ENCODE measurements at regions not wholly inside any gene's neighbourhood (a gene's known extent, or its start where the extent isn't known, plus 50 kb on each side); places are given as distances from the start of the nearest gene placed in this dataset.
"Not testable (repeated sequence)": the region's sequence is repeated elsewhere in the genome, so short reads cannot be mapped to it uniquely, and the experiment has no call there.

DNA sequence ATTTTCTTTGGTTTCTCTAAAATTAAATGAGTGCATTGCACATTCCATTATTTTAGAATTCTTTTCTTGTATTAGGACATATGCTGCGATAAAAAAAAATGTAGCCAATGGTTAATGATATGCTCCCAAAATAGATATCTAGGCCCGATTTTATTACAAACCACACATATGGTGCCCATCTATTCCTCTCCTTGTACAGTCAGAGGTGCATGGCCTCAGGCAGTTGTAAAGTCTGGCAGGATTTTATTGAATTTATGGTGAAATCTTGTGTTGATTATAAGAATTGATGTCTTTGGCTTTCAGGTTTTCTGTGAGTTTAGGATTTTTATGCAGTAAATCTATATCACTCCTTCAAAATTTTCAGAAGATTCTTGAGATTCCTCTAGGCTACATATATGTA, 192.2 kb downstream of the RFPL4B start:
- H3K27ac Mint-ChIP-seq = no peak overlapping the region
- no peaks in the 10 kb centered on the region for H3K27me3 Mint-ChIP-seq (ENCODE audit: low read depth)
- CTCF ChIA-PET = no interaction called here
- H3K4me1 Mint-ChIP-seq (ENCODE audit: low read depth) = no peaks in the 10 kb centered on the region
- H3K4me3 Mint-ChIP-seq = no peak overlapping the region
- peaks cover 2% of the 10 kb centered on the region for H3K36me3 Mint-ChIP-seq (ENCODE audit: low read depth)
- no peak for DNase-seq
- H3K9me3 Mint-ChIP-seq = peaks cover 10% of the 10 kb centered on the region
- intact Hi-C loops (cut with micrococcal nuclease) = no loop called here

DNA sequence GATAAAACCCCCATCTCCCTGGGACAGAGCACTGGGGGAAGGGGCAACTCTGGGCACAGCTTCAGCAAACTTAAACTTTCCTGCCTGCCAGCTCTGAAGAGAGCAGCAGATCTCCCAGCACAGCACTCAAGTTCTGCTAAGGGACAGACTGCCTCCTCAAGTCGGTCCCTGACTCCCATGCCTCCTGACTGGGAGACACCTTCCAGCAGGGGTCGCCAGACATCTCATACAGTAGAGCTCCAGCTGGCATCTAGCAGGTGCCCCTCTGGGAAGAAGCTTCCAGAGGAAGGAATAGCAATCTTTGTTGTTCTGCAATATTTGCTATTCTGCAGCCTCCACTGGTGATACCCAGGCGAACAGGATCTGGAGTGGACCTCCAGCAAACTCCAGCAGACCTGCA, 194.7 kb downstream of the RFPL4B start:
- CTCF ChIA-PET; H3K4me1 Mint-ChIP-seq (ENCODE audit: low read depth); intact Hi-C loops (cut with micrococcal nuclease): not testable (repeated sequence)

DNA sequence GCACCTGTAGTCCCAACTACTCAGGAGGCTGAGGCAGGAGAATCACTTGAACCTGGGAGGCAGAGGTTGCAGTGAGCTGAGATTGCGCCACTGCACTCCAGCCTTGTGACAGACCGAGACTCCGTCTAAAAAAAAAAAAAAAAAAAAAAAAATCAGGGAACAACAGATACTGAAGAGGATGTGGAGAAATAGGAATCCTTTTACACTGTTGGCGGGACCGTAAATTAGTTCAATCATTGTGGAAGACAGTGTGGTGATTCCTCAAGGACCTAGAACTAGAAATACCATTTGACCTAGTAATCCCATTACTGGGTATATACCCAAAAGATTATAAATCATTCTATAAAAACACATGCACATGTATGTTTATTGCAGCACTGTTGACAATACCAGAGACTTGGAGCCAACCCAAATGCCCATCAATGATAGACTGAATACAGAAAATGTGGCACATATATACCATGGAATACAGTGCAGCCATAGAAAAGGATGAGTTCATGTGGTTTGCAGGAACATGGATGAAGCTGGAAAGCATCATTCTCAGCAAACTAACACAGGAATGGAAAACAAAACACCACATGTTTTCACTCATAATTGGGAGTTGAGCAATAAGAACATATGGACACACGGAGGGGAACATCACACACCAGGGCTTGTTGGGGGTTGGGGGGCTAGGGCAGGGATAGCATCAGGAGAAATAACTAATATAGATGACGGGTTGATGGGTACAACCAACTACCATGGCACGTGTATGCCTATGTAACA, 200.4 kb downstream of the RFPL4B start:
- H3K27ac Mint-ChIP-seq; H3K4me1 Mint-ChIP-seq (ENCODE audit: low read depth); H3K4me3 Mint-ChIP-seq; DNase-seq; H3K36me3 Mint-ChIP-seq (ENCODE audit: low read depth); CTCF ChIA-PET; H3K27me3 Mint-ChIP-seq (ENCODE audit: low read depth); intact Hi-C loops (cut with micrococcal nuclease): not testable (repeated sequence)
- peaks cover 11% of the 10 kb centered on the region for H3K9me3 Mint-ChIP-seq

More for the DNA sequence above, 194.7 kb downstream of the RFPL4B start:
- not testable (repeated sequence) for H3K27ac Mint-ChIP-seq; H3K27me3 Mint-ChIP-seq (ENCODE audit: low read depth); H3K4me3 Mint-ChIP-seq; H3K36me3 Mint-ChIP-seq (ENCODE audit: low read depth); H3K9me3 Mint-ChIP-seq
- peak; percentile 11 for DNase-seq

DNA sequence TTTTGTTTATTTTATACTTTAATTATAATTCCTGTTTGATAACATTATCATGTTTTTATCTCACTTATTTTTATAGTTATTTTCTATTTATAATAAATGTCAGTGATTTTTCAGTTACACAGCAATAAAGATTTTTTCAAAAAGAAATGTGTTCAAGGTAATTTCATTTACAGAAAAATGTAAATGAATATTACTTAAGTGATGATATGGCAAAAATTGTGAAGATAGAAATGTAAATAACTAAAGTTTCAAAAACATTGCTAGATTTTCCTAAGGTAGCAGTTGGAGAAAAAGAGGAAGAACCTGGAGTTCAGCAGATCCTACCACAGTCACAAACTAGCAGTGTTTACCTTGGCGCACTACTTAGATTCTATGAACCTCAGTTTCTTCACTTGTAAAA, 202.6 kb downstream of the RFPL4B start:
- intact Hi-C loops (cut with micrococcal nuclease) = no loop called here
- Mint-ChIP-seq H3K27me3 (ENCODE audit: low read depth) (no peaks in the 10 kb centered on the region), H3K9me3 (peaks cover 10% of the 10 kb centered on the region), H3K27ac (no peak overlapping the region), H3K4me1 (ENCODE audit: low read depth) (no peaks in the 10 kb centered on the region), H3K4me3 (no peak overlapping the region), H3K36me3 (ENCODE audit: low read depth) (no peaks in the 10 kb centered on the region)
- CTCF ChIA-PET = no interaction called here
- no peak for DNase-seq

DNA sequence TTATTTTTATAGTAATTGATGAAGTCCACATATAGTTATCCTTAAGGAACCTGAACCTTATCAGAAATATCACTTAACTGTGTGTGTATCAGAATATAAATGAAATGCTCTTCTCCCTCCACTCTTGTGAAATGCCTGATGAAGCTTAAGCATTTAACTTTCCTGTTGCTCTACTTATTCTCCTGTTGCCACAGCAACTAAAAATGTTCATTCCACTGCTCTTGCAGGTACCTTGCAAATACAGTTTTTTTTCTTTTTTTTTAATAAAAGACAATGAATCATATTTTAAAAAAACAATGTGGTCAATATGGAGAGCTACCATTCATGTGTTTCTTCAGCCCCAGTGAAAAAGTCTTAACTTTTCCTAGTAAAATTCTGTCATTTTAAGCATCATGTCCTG, 210.3 kb downstream of the RFPL4B start:
- no peaks in the 10 kb centered on the region for H3K36me3 Mint-ChIP-seq (ENCODE audit: low read depth)
- H3K4me3 Mint-ChIP-seq = no peak overlapping the region
- H3K4me1 Mint-ChIP-seq (ENCODE audit: low read depth) = no peaks in the 10 kb centered on the region
- intact Hi-C loops (cut with micrococcal nuclease) = no loop called here
- no peaks in the 10 kb centered on the region for H3K27me3 Mint-ChIP-seq (ENCODE audit: low read depth)
- CTCF ChIA-PET = no interaction called here
- H3K9me3 Mint-ChIP-seq = no peaks in the 10 kb centered on the region
- H3K27ac Mint-ChIP-seq = no peak overlapping the region
- DNase-seq = no peak

DNA sequence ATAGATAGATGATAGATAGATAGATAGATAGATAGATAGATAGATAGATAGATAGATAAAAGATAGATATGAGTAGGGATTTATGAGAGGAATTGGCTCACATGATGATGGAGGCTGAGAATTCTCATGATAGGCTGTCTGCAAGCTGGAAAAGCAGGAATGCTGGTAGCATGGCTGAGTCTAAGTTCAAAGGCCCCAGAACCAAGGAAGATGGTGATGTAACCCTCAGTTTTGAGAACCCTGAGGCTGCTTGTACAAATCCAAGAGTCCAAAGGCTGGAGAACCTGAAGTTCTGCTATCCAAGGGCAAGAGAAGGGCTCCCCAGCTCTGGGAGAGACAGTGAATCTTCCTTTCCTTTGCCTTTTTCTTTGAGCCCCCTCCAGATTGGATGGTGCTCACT, 210.8 kb downstream of the RFPL4B start:
- CTCF ChIA-PET = no interaction called here
- no peak for DNase-seq
- Mint-ChIP-seq H3K9me3 (no peaks in the 10 kb centered on the region), H3K36me3 (ENCODE audit: low read depth) (no peaks in the 10 kb centered on the region), H3K27ac (no peak overlapping the region), H3K27me3 (ENCODE audit: low read depth) (no peaks in the 10 kb centered on the region), H3K4me1 (ENCODE audit: low read depth) (no peaks in the 10 kb centered on the region), H3K4me3 (no peak overlapping the region)
- intact Hi-C loops (cut with micrococcal nuclease) = no loop called here

DNA sequence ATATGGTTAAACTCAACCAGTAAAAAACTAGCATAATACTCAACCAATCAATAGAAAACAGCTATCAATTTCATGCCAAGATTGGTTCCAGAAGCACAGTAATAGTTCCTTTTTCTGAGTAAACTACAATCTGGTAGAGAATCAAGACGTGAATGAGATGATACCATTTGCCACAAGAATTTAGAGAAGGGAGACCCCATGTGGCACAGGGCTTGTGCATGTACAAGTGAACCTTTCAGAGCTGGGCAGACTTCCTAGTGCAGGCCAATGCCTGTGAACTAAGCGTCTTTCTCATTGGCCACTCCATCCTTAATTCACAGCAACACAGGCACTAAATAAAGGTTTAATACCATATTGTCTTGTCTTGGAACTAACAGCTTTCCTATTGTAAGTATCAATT, 213.5 kb downstream of the RFPL4B start:
- CTCF ChIA-PET = no interaction called here
- DNase-seq = no peak
- intact Hi-C loops (cut with micrococcal nuclease) = no loop called here
- H3K9me3 Mint-ChIP-seq = no peaks in the 10 kb centered on the region
- H3K4me1 Mint-ChIP-seq (ENCODE audit: low read depth) = no peaks in the 10 kb centered on the region
- H3K27ac Mint-ChIP-seq = no peak overlapping the region
- no peaks in the 10 kb centered on the region for H3K36me3 Mint-ChIP-seq (ENCODE audit: low read depth)
- no peaks in the 10 kb centered on the region for H3K27me3 Mint-ChIP-seq (ENCODE audit: low read depth)
- no peak overlapping the region for H3K4me3 Mint-ChIP-seq

DNA sequence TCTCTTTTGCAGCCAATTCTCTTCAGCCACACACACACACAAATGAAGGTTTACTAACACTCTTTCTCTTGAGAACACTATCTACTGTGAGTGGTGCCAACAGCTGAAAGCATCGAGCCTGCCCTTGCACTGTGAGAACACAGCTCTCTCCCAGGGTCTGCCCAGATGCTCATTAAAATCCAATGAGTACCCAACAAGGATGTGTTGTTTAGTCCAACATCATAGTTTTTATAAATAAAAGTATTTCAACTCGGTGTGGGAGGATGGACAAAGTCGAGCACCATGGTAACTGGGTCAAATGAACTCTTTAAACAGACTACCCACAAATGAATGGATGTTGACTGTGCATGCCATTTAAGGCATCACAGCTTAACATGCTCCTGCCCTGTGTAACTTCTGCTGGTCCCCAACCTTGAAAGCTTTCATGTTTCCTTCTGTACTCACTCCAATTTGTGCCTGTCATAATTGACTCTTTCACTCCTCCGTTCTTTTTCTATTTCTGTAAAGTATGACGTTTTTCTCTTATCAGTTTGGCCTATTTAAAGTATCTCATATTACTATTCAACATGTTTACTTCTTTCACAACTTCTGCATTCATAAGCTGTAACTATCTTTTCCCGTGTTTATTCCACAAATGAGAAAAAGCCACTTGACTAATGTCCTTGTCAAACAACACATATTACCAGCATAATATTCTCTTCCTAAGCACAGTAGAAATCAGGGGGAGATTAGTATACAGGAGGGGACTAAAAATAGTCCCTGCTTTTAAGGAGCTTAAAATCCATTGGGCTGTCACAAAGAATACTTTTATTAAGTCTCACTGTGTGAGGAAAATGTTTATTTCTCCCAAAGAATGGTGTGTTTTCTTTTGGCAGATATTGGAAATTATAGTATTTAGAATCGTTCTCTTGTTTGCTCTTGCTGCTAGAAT, 215.4 kb downstream of the RFPL4B start:
- CTCF ChIA-PET = interaction anchor here (0.6 kb wide), 1 partner anchor 17 kb away, joined by 3 read pairs; no protein-coding TSS in a partner anchor
- Mint-ChIP-seq H3K36me3 (ENCODE audit: low read depth) (no peaks in the 10 kb centered on the region), H3K4me3 (no peak overlapping the region), H3K9me3 (no peaks in the 10 kb centered on the region), H3K27me3 (ENCODE audit: low read depth) (no peaks in the 10 kb centered on the region), H3K27ac (no peak overlapping the region), H3K4me1 (ENCODE audit: low read depth) (no peaks in the 10 kb centered on the region)
- no peak for DNase-seq
- intact Hi-C loops (cut with micrococcal nuclease) = no loop called here

DNA sequence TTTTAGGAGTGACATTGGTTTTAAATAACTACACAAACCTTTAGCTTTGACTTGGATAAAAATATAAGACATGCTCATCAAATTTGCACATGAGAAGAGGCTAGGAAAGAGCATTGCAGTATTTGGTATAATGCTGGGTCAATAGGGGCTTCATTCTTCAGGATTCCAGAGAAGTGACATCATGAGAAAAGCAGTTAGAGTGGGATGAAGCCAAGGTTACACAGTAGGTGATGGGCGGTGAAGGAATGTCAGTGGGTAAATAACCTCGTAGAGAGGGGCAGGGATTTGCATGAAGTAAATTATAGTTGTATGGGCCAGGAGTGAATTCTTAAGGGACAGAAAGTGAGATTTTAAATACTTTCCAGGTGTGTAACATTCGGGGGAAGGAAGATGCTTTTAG, 216.2 kb downstream of the RFPL4B start:
- DNase-seq = no peak
- Mint-ChIP-seq H3K27me3 (ENCODE audit: low read depth) (no peaks in the 10 kb centered on the region), H3K27ac (no peak overlapping the region), H3K4me1 (ENCODE audit: low read depth) (no peaks in the 10 kb centered on the region), H3K36me3 (ENCODE audit: low read depth) (no peaks in the 10 kb centered on the region), H3K4me3 (no peak overlapping the region), H3K9me3 (no peaks in the 10 kb centered on the region)
- intact Hi-C loops (cut with micrococcal nuclease) = no loop called here
- CTCF ChIA-PET = interaction anchor here (0.6 kb wide), 1 partner anchor 17 kb away, joined by 3 read pairs; no protein-coding TSS in a partner anchor

DNA sequence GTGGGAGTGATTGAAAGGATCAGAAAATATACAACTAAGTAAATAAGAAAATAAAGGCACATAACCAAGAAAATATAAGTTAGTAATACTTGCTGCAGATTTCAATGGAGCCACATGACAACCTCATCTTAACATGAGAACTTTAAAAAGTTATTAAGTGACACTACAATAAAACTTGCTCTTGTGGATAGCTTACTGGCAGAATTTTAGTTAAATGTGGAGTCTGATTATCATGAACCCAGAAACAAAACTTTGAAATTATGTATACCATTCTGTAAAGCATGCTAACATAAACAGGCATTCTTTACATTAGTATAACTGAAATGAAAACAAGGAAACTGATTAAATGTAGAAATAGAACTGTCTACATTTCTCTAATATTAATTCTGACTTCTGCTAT, 220.9 kb downstream of the RFPL4B start:
- intact Hi-C loops (cut with micrococcal nuclease) = no loop called here
- no peak overlapping the region for H3K4me3 Mint-ChIP-seq

DNA sequence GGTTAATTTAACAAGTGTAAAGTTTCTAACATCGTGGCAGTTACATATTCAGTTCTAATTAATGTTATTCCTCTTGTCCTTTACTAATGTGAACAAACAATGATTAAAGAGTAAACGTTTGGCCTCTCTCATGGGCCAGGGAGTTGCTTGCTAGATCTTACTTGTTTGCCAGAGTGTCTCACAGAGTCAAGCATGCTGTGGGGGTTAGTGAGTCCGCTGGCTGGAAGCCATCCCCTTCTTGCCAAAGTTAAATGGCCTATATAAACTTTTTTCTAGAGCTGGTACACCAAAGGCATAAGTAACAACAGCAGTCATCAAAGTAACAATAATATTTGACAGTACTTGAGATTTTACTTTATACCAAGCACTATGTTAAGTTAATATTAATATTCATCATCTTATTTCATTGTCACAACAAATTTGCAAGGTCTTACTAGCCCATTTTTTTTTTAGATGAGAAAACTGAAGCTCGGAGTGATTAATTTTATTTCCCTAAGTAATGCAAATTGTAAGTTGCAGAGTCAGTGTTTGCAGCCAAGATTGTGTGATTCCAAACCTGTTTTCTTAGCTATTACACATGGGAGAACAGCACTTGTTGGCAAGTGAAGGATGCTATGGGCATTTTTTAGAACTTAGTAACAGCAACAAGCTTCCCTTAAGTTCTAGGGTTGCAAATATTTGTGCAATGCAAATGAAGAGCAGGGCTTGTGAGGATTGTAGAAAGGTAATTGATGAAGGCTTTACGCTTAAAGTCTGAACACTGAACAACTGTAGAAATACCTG, 224.5 kb downstream of the RFPL4B start:
- H3K9me3 Mint-ChIP-seq = no peaks in the 10 kb centered on the region
- H3K4me1 Mint-ChIP-seq (ENCODE audit: low read depth) = no peaks in the 10 kb centered on the region
- H3K4me3 Mint-ChIP-seq = no peak overlapping the region
- no peaks in the 10 kb centered on the region for H3K27me3 Mint-ChIP-seq (ENCODE audit: low read depth)
- H3K36me3 Mint-ChIP-seq (ENCODE audit: low read depth) = no peaks in the 10 kb centered on the region
- no peak for DNase-seq
- H3K27ac Mint-ChIP-seq = no peak overlapping the region
- intact Hi-C loops (cut with micrococcal nuclease) = no loop called here
- CTCF ChIA-PET = no interaction called here

More for the DNA sequence above, 220.9 kb downstream of the RFPL4B start:
- no peaks in the 10 kb centered on the region for H3K27me3 Mint-ChIP-seq (ENCODE audit: low read depth)
- H3K27ac Mint-ChIP-seq = no peak overlapping the region
- CTCF ChIA-PET = no interaction called here
- no peak for DNase-seq
- H3K36me3 Mint-ChIP-seq (ENCODE audit: low read depth) = no peaks in the 10 kb centered on the region
- no peaks in the 10 kb centered on the region for H3K4me1 Mint-ChIP-seq (ENCODE audit: low read depth)
- no peaks in the 10 kb centered on the region for H3K9me3 Mint-ChIP-seq

DNA sequence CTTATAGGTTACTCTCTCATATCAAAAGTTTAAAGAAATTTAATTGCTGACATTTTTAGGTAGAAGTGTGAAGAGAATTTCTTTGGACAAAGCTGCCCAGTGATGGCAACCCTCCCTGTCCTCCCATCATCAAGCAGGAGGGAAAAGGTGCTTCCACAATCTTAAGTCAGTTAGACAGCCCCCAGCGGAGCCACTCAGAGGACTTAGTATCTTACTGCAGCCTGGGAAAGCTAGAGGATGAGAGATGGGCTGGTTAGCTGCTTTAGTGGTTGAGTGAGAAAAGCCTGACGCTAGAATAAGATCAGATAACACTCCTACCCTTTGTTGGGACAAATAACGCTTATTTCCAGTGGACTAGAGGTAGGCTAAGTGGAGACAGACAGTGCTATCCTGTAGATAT, 227.1 kb downstream of the RFPL4B start:
- H3K4me3 Mint-ChIP-seq = no peak overlapping the region
- intact Hi-C loops (cut with micrococcal nuclease) = no loop called here
- CTCF ChIA-PET = no interaction called here
- no peak overlapping the region for H3K27ac Mint-ChIP-seq
- H3K9me3 Mint-ChIP-seq = no peaks in the 10 kb centered on the region
- no peak for DNase-seq
- H3K36me3 Mint-ChIP-seq (ENCODE audit: low read depth) = no peaks in the 10 kb centered on the region
- no peaks in the 10 kb centered on the region for H3K27me3 Mint-ChIP-seq (ENCODE audit: low read depth)
- no peaks in the 10 kb centered on the region for H3K4me1 Mint-ChIP-seq (ENCODE audit: low read depth)

Measured in activated naive CD4-positive, alpha-beta T cell treated with anti-CD3 and anti-CD28 coated beads for 36 hours (primary cell).